Endodermal cell (in vitro differentiated cells): ENCODE measurements at regions not wholly inside any gene's neighbourhood (a gene's known extent, or its start where the extent isn't known, plus 50 kb on each side); places are given as distances from the start of the nearest gene placed in this dataset.

Experiments used
- DNase-seq: peaks from one replicate; pipeline ENCODE4 v3.0.0-alpha.2; 2017
- H3K27ac ChIP-seq: 2 replicates; pipeline ENCODE4 v1.5.1; 2013; ENCODE audit warnings: mild to moderate bottlenecking, low read depth, low read length, moderate library complexity
- H3K27me3 ChIP-seq: 2 replicates; pipeline ENCODE4 v1.6.1; 2013; ENCODE audit warnings: mild to moderate bottlenecking, low read length, moderate library complexity; ENCODE audit not compliant: insufficient read depth, control insufficient read depth, poor library complexity, severe bottlenecking
- H3K36me3 ChIP-seq: 2 replicates; pipeline ENCODE4 v1.7.0; 2013; ENCODE audit warnings: mild to moderate bottlenecking, low read length, moderate library complexity; ENCODE audit not compliant: control insufficient read depth, insufficient read depth
- H3K4me1 ChIP-seq: one replicate; pipeline ENCODE4 v1.7.0; 2013; ENCODE audit warnings: low read length; ENCODE audit not compliant: control insufficient read depth, insufficient read depth
- H3K4me3 ChIP-seq: 2 replicates; pipeline ENCODE4 v1.5.1; 2013; ENCODE audit warnings: mild to moderate bottlenecking, low read length, moderate library complexity
- H3K9ac ChIP-seq: 2 replicates; pipeline ENCODE4 v1.6.1; 2013; ENCODE audit warnings: mild to moderate bottlenecking, low read length, moderate library complexity; ENCODE audit not compliant: poor library complexity, severe bottlenecking; ENCODE audit errors: extremely low read depth
- H3K9me3 ChIP-seq: 2 replicates; pipeline ENCODE4 v1.6.1; 2013; ENCODE audit warnings: mild to moderate bottlenecking, low read length, moderate library complexity; ENCODE audit not compliant: control insufficient read depth
- H3K27ac Mint-ChIP-seq: 2 replicates; pipeline ENCODE4 v1.8.0; 2020; ENCODE audit warnings: mixed read lengths
- H3K27me3 Mint-ChIP-seq: 2 replicates; pipeline ENCODE4 v1.8.0; 2021; ENCODE audit warnings: mild to moderate bottlenecking, mixed read lengths; ENCODE audit not compliant: insufficient read depth
- H3K36me3 Mint-ChIP-seq: 2 replicates; pipeline ENCODE4 v1.8.0; 2020; ENCODE audit warnings: low read depth, mixed read lengths
- H3K4me1 Mint-ChIP-seq: 2 replicates; pipeline ENCODE4 v1.8.0; 2020; ENCODE audit warnings: mixed read lengths
- H3K4me3 Mint-ChIP-seq: 2 replicates; pipeline ENCODE4 v1.8.0; 2020; ENCODE audit warnings: mild to moderate bottlenecking, moderate library complexity, mixed read lengths
- H3K9me3 Mint-ChIP-seq: 2 replicates; pipeline ENCODE4 v1.8.0; 2020; ENCODE audit warnings: mild to moderate bottlenecking, mixed read lengths
- CTCF ChIP-seq: fragments of 200-600 bp; sonication (generic); conservative IDR thresholded peaks from 2 replicates; pipeline ENCODE4 v1.5.0; 2021; ENCODE audit warnings: antibody characterized with exemption, mild to moderate bottlenecking
- WGBS, 2 experiments: methylation state at CpG; one replicate each; pipeline versions ENCODE4 v1.1.5 to v1.1.7; 2013; ENCODE audit warnings: missing lambda C conversion rate in 2 of 2, mixed read lengths in 1 of 2; ENCODE audit not compliant: insufficient coverage in 1 of 2, insufficient read length in 1 of 2; 5-methylcytosine and 5-hydroxymethylcytosine counted together

GRCh38 chr14:101623685-101624444, 62.6 kb downstream of the DIO3 start:
- Histone ChIP-seq H3K36me3 (no peaks in the 10 kb centered on the region), H3K4me3 (no peak overlapping the region), H3K27me3 (peaks cover under 1% of the 10 kb centered on the region), H3K27ac (peak overlapping the region; percentile 81), H3K9ac (no peak overlapping the region), H3K4me1 (no peaks in the 10 kb centered on the region), H3K9me3 (no peaks in the 10 kb centered on the region)
- DNase-seq = no peak
- H3K4me1 Mint-ChIP-seq = peaks cover 6% of the 10 kb centered on the region
- H3K36me3 Mint-ChIP-seq = no peaks in the 10 kb centered on the region
- no peak overlapping the region for H3K4me3 Mint-ChIP-seq
- H3K9me3 Mint-ChIP-seq = no peaks in the 10 kb centered on the region
- 70 to 89% methylated on average over 4 to 9 of the region's 9 CpGs for WGBS, 2 experiments
- TF ChIP-seq CTCF = no peak
- H3K27ac Mint-ChIP-seq = peak overlapping the region; percentile 33
- H3K27me3 Mint-ChIP-seq = peaks cover 5% of the 10 kb centered on the region

GRCh38 chr14:101624536-101624935, 63.2 kb downstream of the DIO3 start:
- peak overlapping the region; percentile 81 for H3K27ac ChIP-seq
- H3K9me3 ChIP-seq = no peaks in the 10 kb centered on the region
- 80 to 85% methylated on average over 2 to 11 of the region's 11 CpGs for WGBS, 2 experiments
- no peaks in the 10 kb centered on the region for H3K4me1 ChIP-seq
- no peak for DNase-seq
- no peaks in the 10 kb centered on the region for H3K36me3 Mint-ChIP-seq
- no peak overlapping the region for H3K4me3 ChIP-seq
- H3K4me1 Mint-ChIP-seq = peaks cover 6% of the 10 kb centered on the region
- H3K9ac ChIP-seq = no peak overlapping the region
- H3K27me3 Mint-ChIP-seq = peaks cover 7% of the 10 kb centered on the region
- H3K9me3 Mint-ChIP-seq = no peaks in the 10 kb centered on the region
- H3K27ac Mint-ChIP-seq = no peak overlapping the region
- H3K27me3 ChIP-seq = peaks cover 3% of the 10 kb centered on the region
- no peak for TF ChIP-seq CTCF
- H3K36me3 ChIP-seq = no peaks in the 10 kb centered on the region
- H3K4me3 Mint-ChIP-seq = no peak overlapping the region

- WGBS, 2 experiments = 93 to 100% methylated on average over 1 of the region's 1 CpG
- no peak overlapping the region for H3K4me3 Mint-ChIP-seq
- H3K9me3 Mint-ChIP-seq = no peaks in the 10 kb centered on the region
- Histone ChIP-seq H3K27me3 (peaks cover 3% of the 10 kb centered on the region), H3K4me3 (no peak overlapping the region), H3K9me3 (no peaks in the 10 kb centered on the region), H3K36me3 (no peaks in the 10 kb centered on the region), H3K9ac (no peak overlapping the region), H3K27ac (no peak overlapping the region), H3K4me1 (no peaks in the 10 kb centered on the region)
- no peak overlapping the region for H3K27ac Mint-ChIP-seq
- no peak for DNase-seq
- H3K36me3 Mint-ChIP-seq = no peaks in the 10 kb centered on the region
- H3K27me3 Mint-ChIP-seq = peaks cover 11% of the 10 kb centered on the region
- peaks cover 6% of the 10 kb centered on the region for H3K4me1 Mint-ChIP-seq
- no peak for TF ChIP-seq CTCF
These were observed 64.2 kb downstream of the DIO3 start for GRCh38 chr14:101625336-101626097.
